ENCODE measurements at regions not wholly inside any gene's neighbourhood (a gene's known extent, or its start where the extent isn't known, plus 50 kb on each side); places are given as distances from the start of the nearest gene placed in this dataset.
"Not testable (repeated sequence)": the region's sequence is repeated elsewhere in the genome, so short reads cannot be mapped to it uniquely, and the experiment has no call there.

- no peak for FAIRE-seq
Measured at GRCh38 chr11:109046284-109046992, 375.6 kb upstream of the C11orf87 start.

GRCh38 chr11:109048098-109048497, 373.9 kb upstream of the C11orf87 start:
- FAIRE-seq = no peak

- no peak for FAIRE-seq
Measured at GRCh38 chr11:109051200-109051599, 370.8 kb upstream of the C11orf87 start.

GRCh38 chr11:109059402-109059801, 362.6 kb upstream of the C11orf87 start:
- FAIRE-seq = no peak

GRCh38 chr11:109061394-109061793, 360.6 kb upstream of the C11orf87 start:
- FAIRE-seq = no peak

- no peak for FAIRE-seq
Measured at GRCh38 chr11:109062445-109062844, 359.5 kb upstream of the C11orf87 start.

- FAIRE-seq = no peak
Measured at GRCh38 chr11:109062871-109063270, 359.1 kb upstream of the C11orf87 start.

GRCh38 chr11:109064618-109065311, 357.2 kb upstream of the C11orf87 start:
- not testable (repeated sequence) for FAIRE-seq

GRCh38 chr11:109071262-109071661, 350.7 kb upstream of the C11orf87 start:
- no peak for FAIRE-seq

GRCh38 chr11:109071712-109072524, 350.1 kb upstream of the C11orf87 start:
- FAIRE-seq = no peak

GRCh38 chr11:109073032-109073822, 348.8 kb upstream of the C11orf87 start:
- FAIRE-seq = no peak

GRCh38 chr11:109075976-109076375, 346.0 kb upstream of the C11orf87 start:
- no peak for FAIRE-seq

GRCh38 chr11:109076870-109077269, 345.1 kb upstream of the C11orf87 start:
- no peak for FAIRE-seq

GRCh38 chr11:109077291-109077920, 344.6 kb upstream of the C11orf87 start:
- no peak for FAIRE-seq

GRCh38 chr11:109085708-109086373, 336.1 kb upstream of the C11orf87 start:
- no peak for FAIRE-seq

GRCh38 chr11:109086931-109087330, 335.1 kb upstream of the C11orf87 start:
- FAIRE-seq = no peak

- FAIRE-seq = no peak
Measured at GRCh38 chr11:109088086-109088485, 333.9 kb upstream of the C11orf87 start.

GRCh38 chr11:109089144-109089543, 332.8 kb upstream of the C11orf87 start:
- no peak for FAIRE-seq

- FAIRE-seq = no peak
Measured at GRCh38 chr11:109093354-109093753, 328.6 kb upstream of the C11orf87 start.

- no peak for FAIRE-seq
Measured at GRCh38 chr11:109096266-109096665, 325.7 kb upstream of the C11orf87 start.

- FAIRE-seq = no peak
Measured at GRCh38 chr11:109106151-109106906, 315.7 kb upstream of the C11orf87 start.

All from TTC549 (cell line).